SK-N-SH (cell line): ENCODE measurements at regions not wholly inside any gene's neighbourhood (a gene's known extent, or its start where the extent isn't known, plus 50 kb on each side); places are given as distances from the start of the nearest gene placed in this dataset.

ENCODE experiments used
- CTCF ChIA-PET: fragments of 300-600, 350-600 bp; formaldehyde crosslinking; extraction: SDS; loops from one replicate; lab custom pipeline; 2021; lab: Yijun Ruan, JAX
- POLR2A ChIA-PET: fragments of 350-600 bp; sonication (Branson Sonifier 250); formaldehyde crosslinking; extraction: SDS; loops from one replicate; lab custom pipeline; 2020; ENCODE audit warnings: antibody characterized with exemption, inconsistent platforms; lab: Yijun Ruan, JAX
- DNase-seq: peaks from one replicate; pipeline ENCODE4 v3.0.0; 2012
- H2AFZ ChIP-seq: fragments of 200-600 bp; sonication (generic); 2 replicates; pipeline ENCODE4 v1.8.1; 2016; ENCODE audit warnings: antibody characterized with exemption, mild to moderate bottlenecking, low read depth
- H3F3A ChIP-seq: fragments of 200-600 bp; sonication (generic); replicated peaks from 2 replicates; pipeline ENCODE3; 2016; ENCODE audit warnings: antibody characterized with exemption, mild to moderate bottlenecking; ENCODE audit not compliant: insufficient read depth
- H3K27ac ChIP-seq, 2 experiments: fragments of 200-500 bp in 1 of 2; fragments of 200-600 bp in 1 of 2; sonication (Bioruptor generic) in 1 of 2; sonication (generic), shearing (Covaris generic) in 1 of 2; 2 replicates each; pipeline versions ENCODE4 v1.5.1 to v1.6.1; 2014 to 2016; ENCODE audit warnings: low read depth in 2 of 2, inconsistent platforms in 1 of 2, low read length in 1 of 2, mild to moderate bottlenecking in 1 of 2, mixed read lengths in 1 of 2
- H3K27me3 ChIP-seq: fragments of 200-600 bp; sonication (generic), shearing (Covaris generic); 2 replicates; pipeline ENCODE4 v1.6.1; 2016; ENCODE audit warnings: mixed run types; ENCODE audit not compliant: insufficient read depth
- H3K36me3 ChIP-seq, 2 experiments: fragments of 200-500 bp in 1 of 2; fragments of 200-600 bp in 1 of 2; sonication (Bioruptor generic) in 1 of 2; sonication (generic) in 1 of 2; replicated peaks in 1 of 2; 2 replicates each; pipeline versions ENCODE3 to v1.5.1; 2014 to 2016; ENCODE audit warnings: low read length in 1 of 2, mild to moderate bottlenecking in 1 of 2; ENCODE audit not compliant: insufficient read depth in 2 of 2, control insufficient read depth in 1 of 2
- H3K4me1 ChIP-seq, 2 experiments: fragments of 200-500 bp in 1 of 2; fragments of 200-600 bp in 1 of 2; sonication (Bioruptor generic) in 1 of 2; sonication (generic), shearing (Covaris generic) in 1 of 2; 2 replicates each; pipeline versions ENCODE4 v1.5.1 to v1.6.1; 2014 to 2016; ENCODE audit warnings: low read depth in 1 of 2, low read length in 1 of 2, mixed run types in 1 of 2; ENCODE audit not compliant: insufficient read depth in 2 of 2, control insufficient read depth in 1 of 2
- H3K4me2 ChIP-seq: fragments of 200-600 bp; sonication (generic), shearing (Covaris generic); 2 replicates; pipeline ENCODE4 v1.6.1; 2017; ENCODE audit warnings: mixed run types
- H3K4me3 ChIP-seq, 2 experiments: fragments of 200-500 bp in 1 of 2; fragments of 200-600 bp in 1 of 2; sonication (Bioruptor generic) in 1 of 2; sonication (generic), shearing (Covaris generic) in 1 of 2; 2 replicates each; pipeline versions ENCODE4 v1.5.1 to v1.8.1; 2014 to 2016; ENCODE audit warnings: low read depth in 2 of 2, inconsistent platforms in 1 of 2, low read length in 1 of 2, mild to moderate bottlenecking in 1 of 2, mixed read lengths in 1 of 2, moderate library complexity in 1 of 2
- H3K79me2 ChIP-seq: fragments of 200-600 bp; sonication (generic); 2 replicates; pipeline ENCODE4 v1.8.1; 2017; ENCODE audit warnings: mild to moderate bottlenecking; ENCODE audit not compliant: insufficient read depth
- H3K9ac ChIP-seq: fragments of 200-600 bp; sonication (generic); 2 replicates; pipeline ENCODE4 v1.6.1; 2017; ENCODE audit warnings: mixed run types
- H3K9me2 ChIP-seq: fragments of 200-600 bp; sonication (generic); 2 replicates; pipeline ENCODE4 v1.6.1; 2017; ENCODE audit warnings: mixed run types
- H3K9me3 ChIP-seq: fragments of 200-600 bp; sonication (generic); 2 replicates; pipeline ENCODE4 v1.6.1; 2017; ENCODE audit warnings: mixed run types, mild to moderate bottlenecking, moderate library complexity
- H4K20me1 ChIP-seq: fragments of 200-600 bp; sonication (generic); 2 replicates; pipeline ENCODE4 v1.6.1; 2017; ENCODE audit warnings: mild to moderate bottlenecking, mixed run types; ENCODE audit not compliant: insufficient read depth
- EZH2phosphoT487 ChIP-seq: fragments of 200-600 bp; sonication (generic); IDR thresholded peaks from 2 replicates; pipeline ENCODE4 v1.6.1; 2017; ENCODE audit warnings: low read depth, mixed run types, mild to moderate bottlenecking, antibody characterized with exemption, moderate library complexity, borderline replicate concordance
- FOXJ3 ChIP-seq: sonication (generic); formaldehyde crosslinking; IDR thresholded peaks from 2 replicates; pipeline ENCODE4 v1.5.1; 2020; ENCODE audit warnings: mild to moderate bottlenecking, missing genetic modification reagents
- FOXM1 ChIP-seq: IDR thresholded peaks from 2 replicates; pipeline ENCODE4 v1.4.0; 2012; ENCODE audit warnings: low read depth, mild to moderate bottlenecking
- GABPA ChIP-seq: IDR thresholded peaks from 2 replicates; pipeline ENCODE4 v1.4.0; 2012; ENCODE audit warnings: low read depth, mild to moderate bottlenecking
- GATA2 ChIP-seq: sonication (generic); formaldehyde crosslinking; IDR thresholded peaks from 2 replicates; pipeline ENCODE4 v1.5.0; 2020; ENCODE audit warnings: mild to moderate bottlenecking, missing genetic modification reagents
- NFIC ChIP-seq: IDR thresholded peaks from 2 replicates; pipeline ENCODE4 v1.4.0; 2012; ENCODE audit warnings: borderline replicate concordance
- NRF1 ChIP-seq: IDR thresholded peaks from 2 replicates; pipeline ENCODE4 v1.6.1; 2012; ENCODE audit warnings: low read depth, mild to moderate bottlenecking, low read length
- RCOR1 ChIP-seq: fragments of 150-350 bp; IDR thresholded peaks from 2 replicates; pipeline ENCODE4 v1.6.1; 2017; ENCODE audit warnings: antibody characterized with exemption, low read length
- RXRA ChIP-seq: IDR thresholded peaks from 2 replicates; pipeline ENCODE4 v1.4.0; 2012; ENCODE audit warnings: low read depth, mild to moderate bottlenecking, borderline replicate concordance
- SIN3A ChIP-seq: IDR thresholded peaks from 2 replicates; pipeline ENCODE4 v1.6.1; 2012; ENCODE audit warnings: low read depth, mild to moderate bottlenecking, low read length, moderate library complexity, borderline replicate concordance
- TEAD4 ChIP-seq: IDR thresholded peaks from 2 replicates; pipeline ENCODE4 v1.4.0; 2012; ENCODE audit warnings: mild to moderate bottlenecking, borderline replicate concordance; ENCODE audit not compliant: insufficient read depth
- USF2 ChIP-seq: fragments of 150-350 bp; IDR thresholded peaks from 2 replicates; pipeline ENCODE4 v1.6.1; 2017; ENCODE audit warnings: antibody characterized with exemption, low read length, low read depth, borderline replicate concordance
- YY1 ChIP-seq: IDR thresholded peaks from 2 replicates; pipeline ENCODE4 v1.4.0; 2012; ENCODE audit warnings: low read depth, mild to moderate bottlenecking
- WGBS: methylation state at CpG from one replicate; pipeline ENCODE4 v1.1.6; 2017; ENCODE audit warnings: low lambda C conversion rate; 5-methylcytosine and 5-hydroxymethylcytosine counted together
- TF ChIP-seq, protein P1 (sequence below): IDR thresholded peaks from 2 replicates; pipeline ENCODE4 v1.4.0; 2012; ENCODE audit warnings: low read depth, borderline replicate concordance
- TF ChIP-seq, protein P2 (sequence below): IDR thresholded peaks from 2 replicates; pipeline ENCODE4 v1.6.1; 2012; ENCODE audit warnings: mild to moderate bottlenecking, low read depth, low read length, moderate library complexity
- TF ChIP-seq, protein P3 (sequence below): fragments of 150-350 bp; IDR thresholded peaks from 2 replicates; pipeline ENCODE4 v1.6.1; 2016; ENCODE audit warnings: mild to moderate bottlenecking, low read depth, low read length
- TF ChIP-seq, protein P4 (sequence below): fragments of 200-600 bp; sonication (generic); IDR thresholded peaks from 2 replicates; pipeline ENCODE4 v1.6.1; 2017; ENCODE audit warnings: antibody characterized with exemption, mild to moderate bottlenecking, moderate library complexity

DNA sequence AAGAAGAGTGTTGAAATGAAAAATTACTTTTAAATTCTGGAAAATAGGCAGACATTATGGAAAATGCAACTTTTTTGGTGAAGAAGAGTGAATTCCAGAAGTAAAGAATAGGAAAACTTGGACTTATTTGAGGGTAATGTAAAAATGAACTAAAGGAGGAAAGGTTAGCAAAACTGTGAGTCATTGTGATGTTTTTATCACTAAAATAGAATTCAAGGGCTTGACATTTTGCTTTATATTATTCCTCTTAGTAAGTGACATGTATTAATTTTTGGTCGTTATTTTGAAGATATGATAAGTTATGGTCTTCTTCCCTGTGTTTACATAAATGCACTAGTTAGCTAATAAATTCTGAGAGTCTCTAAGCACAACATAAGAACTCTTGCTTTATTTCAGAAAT, 390.9 kb downstream of the FAT4 start:
- H2AFZ ChIP-seq, result no peak overlapping the region
- 44% methylated on average over 1 of the region's 1 CpG for WGBS
- DNase-seq, result no peak
- H3K4me2 ChIP-seq, result no peak overlapping the region
- H3K9me2 ChIP-seq, result no peaks in the 10 kb centered on the region
- H4K20me1 ChIP-seq, result no peaks in the 10 kb centered on the region
- H3K4me3 ChIP-seq, result no peak overlapping the region
- H3K27me3 ChIP-seq, result no peaks in the 10 kb centered on the region
- no peak for TF ChIP-seq RCOR1
- TF ChIP-seq, protein P1, sequence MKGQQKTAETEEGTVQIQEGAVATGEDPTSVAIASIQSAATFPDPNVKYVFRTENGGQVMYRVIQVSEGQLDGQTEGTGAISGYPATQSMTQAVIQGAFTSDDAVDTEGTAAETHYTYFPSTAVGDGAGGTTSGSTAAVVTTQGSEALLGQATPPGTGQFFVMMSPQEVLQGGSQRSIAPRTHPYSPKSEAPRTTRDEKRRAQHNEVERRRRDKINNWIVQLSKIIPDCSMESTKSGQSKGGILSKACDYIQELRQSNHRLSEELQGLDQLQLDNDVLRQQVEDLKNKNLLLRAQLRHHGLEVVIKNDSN, result no peak
- TF ChIP-seq, protein P2, sequence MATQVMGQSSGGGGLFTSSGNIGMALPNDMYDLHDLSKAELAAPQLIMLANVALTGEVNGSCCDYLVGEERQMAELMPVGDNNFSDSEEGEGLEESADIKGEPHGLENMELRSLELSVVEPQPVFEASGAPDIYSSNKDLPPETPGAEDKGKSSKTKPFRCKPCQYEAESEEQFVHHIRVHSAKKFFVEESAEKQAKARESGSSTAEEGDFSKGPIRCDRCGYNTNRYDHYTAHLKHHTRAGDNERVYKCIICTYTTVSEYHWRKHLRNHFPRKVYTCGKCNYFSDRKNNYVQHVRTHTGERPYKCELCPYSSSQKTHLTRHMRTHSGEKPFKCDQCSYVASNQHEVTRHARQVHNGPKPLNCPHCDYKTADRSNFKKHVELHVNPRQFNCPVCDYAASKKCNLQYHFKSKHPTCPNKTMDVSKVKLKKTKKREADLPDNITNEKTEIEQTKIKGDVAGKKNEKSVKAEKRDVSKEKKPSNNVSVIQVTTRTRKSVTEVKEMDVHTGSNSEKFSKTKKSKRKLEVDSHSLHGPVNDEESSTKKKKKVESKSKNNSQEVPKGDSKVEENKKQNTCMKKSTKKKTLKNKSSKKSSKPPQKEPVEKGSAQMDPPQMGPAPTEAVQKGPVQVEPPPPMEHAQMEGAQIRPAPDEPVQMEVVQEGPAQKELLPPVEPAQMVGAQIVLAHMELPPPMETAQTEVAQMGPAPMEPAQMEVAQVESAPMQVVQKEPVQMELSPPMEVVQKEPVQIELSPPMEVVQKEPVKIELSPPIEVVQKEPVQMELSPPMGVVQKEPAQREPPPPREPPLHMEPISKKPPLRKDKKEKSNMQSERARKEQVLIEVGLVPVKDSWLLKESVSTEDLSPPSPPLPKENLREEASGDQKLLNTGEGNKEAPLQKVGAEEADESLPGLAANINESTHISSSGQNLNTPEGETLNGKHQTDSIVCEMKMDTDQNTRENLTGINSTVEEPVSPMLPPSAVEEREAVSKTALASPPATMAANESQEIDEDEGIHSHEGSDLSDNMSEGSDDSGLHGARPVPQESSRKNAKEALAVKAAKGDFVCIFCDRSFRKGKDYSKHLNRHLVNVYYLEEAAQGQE, result no peak
- TF ChIP-seq, protein P3, sequence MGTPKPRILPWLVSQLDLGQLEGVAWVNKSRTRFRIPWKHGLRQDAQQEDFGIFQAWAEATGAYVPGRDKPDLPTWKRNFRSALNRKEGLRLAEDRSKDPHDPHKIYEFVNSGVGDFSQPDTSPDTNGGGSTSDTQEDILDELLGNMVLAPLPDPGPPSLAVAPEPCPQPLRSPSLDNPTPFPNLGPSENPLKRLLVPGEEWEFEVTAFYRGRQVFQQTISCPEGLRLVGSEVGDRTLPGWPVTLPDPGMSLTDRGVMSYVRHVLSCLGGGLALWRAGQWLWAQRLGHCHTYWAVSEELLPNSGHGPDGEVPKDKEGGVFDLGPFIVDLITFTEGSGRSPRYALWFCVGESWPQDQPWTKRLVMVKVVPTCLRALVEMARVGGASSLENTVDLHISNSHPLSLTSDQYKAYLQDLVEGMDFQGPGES, result no peak
- H3K9ac ChIP-seq, result no peak overlapping the region
- H3K9me3 ChIP-seq, result no peaks in the 10 kb centered on the region
- H3K36me3 ChIP-seq, result no peaks in the 10 kb centered on the region
- H3F3A ChIP-seq, result no peaks in the 10 kb centered on the region
- H3K27ac ChIP-seq, result no peak overlapping the region
- no peaks in the 10 kb centered on the region for H3K79me2 ChIP-seq
- ChIA-PET POLR2A (no interaction called here), CTCF (no interaction called here)
- H3K4me1 ChIP-seq, result peaks cover 0 to 17% of the 10 kb centered on the region in 2 experiments; a peak in 2 of 4 replicates

- Histone ChIP-seq H3K79me2 (no peaks in the 10 kb centered on the region), H3F3A (no peaks in the 10 kb centered on the region), H3K9ac (no peak overlapping the region), H3K36me3 (no peaks in the 10 kb centered on the region), H3K4me1 (peaks cover 0 to 16% of the 10 kb centered on the region in 2 experiments; a peak in 2 of 4 replicates), H2AFZ (no peak overlapping the region), H3K4me2 (no peak overlapping the region), H3K9me2 (no peaks in the 10 kb centered on the region), H3K4me3 (no peak overlapping the region), H3K27me3 (no peaks in the 10 kb centered on the region), H3K9me3 (no peaks in the 10 kb centered on the region), H4K20me1 (no peaks in the 10 kb centered on the region), H3K27ac (no peak overlapping the region)
- CTCF ChIA-PET, result no interaction called here
- TF ChIP-seq SIN3A, result no peak
- TF ChIP-seq FOXM1, result no peak
- TF ChIP-seq GATA2, result no peak
- TF ChIP-seq FOXJ3, result no peak
- TF ChIP-seq NRF1, result no peak
- no peak for TF ChIP-seq USF2
- TF ChIP-seq, protein P4, sequence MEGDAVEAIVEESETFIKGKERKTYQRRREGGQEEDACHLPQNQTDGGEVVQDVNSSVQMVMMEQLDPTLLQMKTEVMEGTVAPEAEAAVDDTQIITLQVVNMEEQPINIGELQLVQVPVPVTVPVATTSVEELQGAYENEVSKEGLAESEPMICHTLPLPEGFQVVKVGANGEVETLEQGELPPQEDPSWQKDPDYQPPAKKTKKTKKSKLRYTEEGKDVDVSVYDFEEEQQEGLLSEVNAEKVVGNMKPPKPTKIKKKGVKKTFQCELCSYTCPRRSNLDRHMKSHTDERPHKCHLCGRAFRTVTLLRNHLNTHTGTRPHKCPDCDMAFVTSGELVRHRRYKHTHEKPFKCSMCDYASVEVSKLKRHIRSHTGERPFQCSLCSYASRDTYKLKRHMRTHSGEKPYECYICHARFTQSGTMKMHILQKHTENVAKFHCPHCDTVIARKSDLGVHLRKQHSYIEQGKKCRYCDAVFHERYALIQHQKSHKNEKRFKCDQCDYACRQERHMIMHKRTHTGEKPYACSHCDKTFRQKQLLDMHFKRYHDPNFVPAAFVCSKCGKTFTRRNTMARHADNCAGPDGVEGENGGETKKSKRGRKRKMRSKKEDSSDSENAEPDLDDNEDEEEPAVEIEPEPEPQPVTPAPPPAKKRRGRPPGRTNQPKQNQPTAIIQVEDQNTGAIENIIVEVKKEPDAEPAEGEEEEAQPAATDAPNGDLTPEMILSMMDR, result no peak
- TF ChIP-seq TEAD4, result no peak
- no peak for TF ChIP-seq GABPA
- TF ChIP-seq EZH2phosphoT487, result no peak
- TF ChIP-seq RXRA, result no peak
- TF ChIP-seq NFIC, result no peak
- no peak for TF ChIP-seq YY1
- 94% methylated on average over 17 of the region's 17 CpGs for WGBS
- POLR2A ChIA-PET, result no interaction called here
- no peak for DNase-seq
Measured at GRCh38 chr4:125707397-125707796, 392.6 kb downstream of the FAT4 start.
